GM13976 (cell line): ENCODE measurements at regions not wholly inside any gene's neighbourhood (a gene's known extent, or its start where the extent isn't known, plus 50 kb on each side); places are given as distances from the start of the nearest gene placed in this dataset.
"Not testable (repeated sequence)": the region's sequence is repeated elsewhere in the genome, so short reads cannot be mapped to it uniquely, and the experiment has no call there.

Experiments
- DNase-seq: peaks from one replicate; pipeline ENCODE4 v3.0.0; 2012; ENCODE audit warnings: low spot score
- in situ Hi-C: fragments of 300-500 bp; cut with MboI; formaldehyde crosslinking; loops from one replicate; pipeline ENCODE4 v1.12.0; 2022; ENCODE audit warnings: low sequenced_read_pairs, mixed read lengths, inconsistent platforms; ENCODE audit not compliant: unreplicated experiment
- TF ChIP-seq, protein P1 (sequence below): IDR thresholded peaks from 2 replicates; pipeline ENCODE4 v1.5.1; 2012; ENCODE audit warnings: borderline replicate concordance, mild to moderate bottlenecking; ENCODE audit not compliant: insufficient read depth; ENCODE audit errors: extremely low read depth, missing control alignments, control extremely low read depth

GRCh38 chr10:125257521-125258108 is 97.3 kb upstream of the CTBP2 start:
- in situ Hi-C loops, result no loop called here
- DNase-seq, result no peak
- TF ChIP-seq, protein P1, sequence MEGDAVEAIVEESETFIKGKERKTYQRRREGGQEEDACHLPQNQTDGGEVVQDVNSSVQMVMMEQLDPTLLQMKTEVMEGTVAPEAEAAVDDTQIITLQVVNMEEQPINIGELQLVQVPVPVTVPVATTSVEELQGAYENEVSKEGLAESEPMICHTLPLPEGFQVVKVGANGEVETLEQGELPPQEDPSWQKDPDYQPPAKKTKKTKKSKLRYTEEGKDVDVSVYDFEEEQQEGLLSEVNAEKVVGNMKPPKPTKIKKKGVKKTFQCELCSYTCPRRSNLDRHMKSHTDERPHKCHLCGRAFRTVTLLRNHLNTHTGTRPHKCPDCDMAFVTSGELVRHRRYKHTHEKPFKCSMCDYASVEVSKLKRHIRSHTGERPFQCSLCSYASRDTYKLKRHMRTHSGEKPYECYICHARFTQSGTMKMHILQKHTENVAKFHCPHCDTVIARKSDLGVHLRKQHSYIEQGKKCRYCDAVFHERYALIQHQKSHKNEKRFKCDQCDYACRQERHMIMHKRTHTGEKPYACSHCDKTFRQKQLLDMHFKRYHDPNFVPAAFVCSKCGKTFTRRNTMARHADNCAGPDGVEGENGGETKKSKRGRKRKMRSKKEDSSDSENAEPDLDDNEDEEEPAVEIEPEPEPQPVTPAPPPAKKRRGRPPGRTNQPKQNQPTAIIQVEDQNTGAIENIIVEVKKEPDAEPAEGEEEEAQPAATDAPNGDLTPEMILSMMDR, result no peak

- in situ Hi-C loops, result no loop called here
- TF ChIP-seq, protein P1, result no peak
- DNase-seq, result no peak
Measured at GRCh38 chr10:125256026-125256425, 95.7 kb upstream of the CTBP2 start.

GRCh38 chr10:125252937-125253336 is 92.6 kb upstream of the CTBP2 start:
- TF ChIP-seq, protein P1, result no peak
- in situ Hi-C loops, result no loop called here
- DNase-seq, result no peak

DNA sequence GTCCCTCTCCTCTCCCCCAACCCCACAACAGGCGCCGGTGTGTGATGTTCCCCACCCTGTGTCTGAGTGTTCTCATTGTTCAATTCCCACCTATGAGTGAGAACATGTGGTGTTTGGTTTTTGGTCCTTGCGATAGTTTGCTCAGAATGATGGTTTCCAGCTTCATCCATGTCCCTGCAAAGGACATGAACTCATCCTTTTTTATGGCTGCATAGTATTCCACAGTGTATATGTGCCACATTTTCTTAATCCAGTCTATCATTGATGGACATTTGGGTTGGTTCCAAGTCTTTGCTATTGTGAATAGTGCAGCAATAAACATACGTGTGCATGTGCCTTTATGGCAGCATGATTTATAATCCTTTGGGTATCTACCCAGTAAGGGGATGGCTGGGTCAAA is 90.5 kb upstream of the CTBP2 start:
- in situ Hi-C loops, DNase-seq: not testable (repeated sequence)

DNA sequence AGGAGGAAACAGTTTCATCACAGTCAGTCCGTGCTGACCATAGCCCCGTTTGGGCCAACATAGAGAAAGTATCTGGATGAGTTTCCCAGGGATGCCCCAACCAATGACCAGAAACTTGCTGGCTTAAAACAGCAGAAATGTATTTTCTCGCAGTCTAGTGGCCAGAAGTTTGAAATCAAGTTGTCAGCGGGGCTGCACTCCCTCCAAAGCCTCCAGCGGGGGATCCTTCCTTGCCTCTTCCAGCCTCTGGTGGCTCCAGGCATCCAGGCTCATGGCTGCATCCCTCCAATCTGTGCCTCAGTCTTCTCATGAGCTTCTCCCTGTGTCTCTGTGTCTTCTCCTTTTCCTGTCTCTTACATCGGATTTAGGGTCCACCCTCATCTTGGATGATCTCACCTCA is 89.6 kb upstream of the CTBP2 start:
- TF ChIP-seq, protein P1, result no peak
- in situ Hi-C loops, result no loop called here
- DNase-seq, result no peak

DNA sequence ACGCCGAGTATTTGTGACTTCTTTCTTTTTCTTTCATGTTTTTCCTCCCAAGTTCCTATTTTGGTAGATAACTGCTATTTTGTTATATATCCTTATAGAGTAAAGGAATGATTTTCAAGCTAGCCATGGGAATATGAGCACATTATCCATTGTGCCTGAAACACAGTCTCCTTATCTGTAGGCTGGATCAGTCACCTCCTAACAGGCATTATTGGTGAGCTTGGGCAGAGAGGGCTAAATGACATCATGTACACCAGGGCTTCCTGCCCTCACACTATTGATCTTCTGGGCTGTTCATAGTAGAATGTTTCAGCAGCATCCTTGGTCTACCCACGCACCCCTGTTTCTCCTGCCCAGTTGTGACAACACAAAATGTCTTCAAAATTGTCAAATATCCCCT is 88.1 kb upstream of the CTBP2 start:
- TF ChIP-seq, protein P1, result no peak
- no peak for DNase-seq
- in situ Hi-C loops, result no loop called here

- TF ChIP-seq, protein P1, result no peak
- DNase-seq, result no peak
- in situ Hi-C loops, result no loop called here
Measured at GRCh38 chr10:125247576-125247975, 87.2 kb upstream of the CTBP2 start.
